ENCODE measurements at regions not wholly inside any gene's neighbourhood (a gene's known extent, or its start where the extent isn't known, plus 50 kb on each side); places are given as distances from the start of the nearest gene placed in this dataset.
"Not testable (repeated sequence)": the region's sequence is repeated elsewhere in the genome, so short reads cannot be mapped to it uniquely, and the experiment has no call there.

DNA sequence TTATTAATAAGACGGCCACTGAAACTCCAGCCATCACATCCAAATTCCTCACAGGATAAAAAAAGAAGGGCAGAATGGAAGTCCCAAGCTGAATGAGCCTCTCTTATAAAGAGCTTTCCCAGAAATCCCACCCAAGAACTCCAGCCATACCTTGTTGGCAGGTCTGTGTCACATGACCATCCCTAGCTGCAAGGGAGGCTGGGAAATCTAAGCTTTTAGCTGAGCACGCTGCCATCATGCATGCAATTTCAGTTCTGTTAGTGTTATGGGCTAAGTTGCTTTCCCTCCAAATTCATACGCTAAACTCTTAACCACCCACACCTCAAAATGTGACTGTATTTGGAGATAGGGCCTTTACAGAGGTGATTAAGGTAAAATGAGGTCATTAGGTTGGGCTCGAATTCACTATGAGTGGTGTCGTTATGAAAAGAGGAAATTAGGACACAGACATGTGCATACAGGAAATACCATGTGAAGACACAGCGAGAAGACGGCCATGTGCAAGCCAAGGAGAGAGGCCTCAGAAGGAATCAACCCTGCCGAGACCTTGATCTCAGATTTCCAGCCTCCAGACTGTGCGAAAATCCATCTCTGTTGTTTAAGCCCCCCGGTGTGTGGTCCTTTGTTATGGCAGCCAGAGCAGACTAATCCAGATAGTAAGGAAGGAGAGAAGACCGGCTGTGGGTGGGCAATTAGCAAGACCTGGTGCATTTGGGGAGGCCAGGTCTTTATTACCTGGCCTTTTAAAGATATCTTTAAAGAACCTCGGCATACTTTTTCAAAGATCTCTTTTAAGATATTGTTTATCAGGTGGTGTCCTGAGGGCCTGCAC is 317.6 kb downstream of the BCOR start:
- DNase-seq: no peak

DNA sequence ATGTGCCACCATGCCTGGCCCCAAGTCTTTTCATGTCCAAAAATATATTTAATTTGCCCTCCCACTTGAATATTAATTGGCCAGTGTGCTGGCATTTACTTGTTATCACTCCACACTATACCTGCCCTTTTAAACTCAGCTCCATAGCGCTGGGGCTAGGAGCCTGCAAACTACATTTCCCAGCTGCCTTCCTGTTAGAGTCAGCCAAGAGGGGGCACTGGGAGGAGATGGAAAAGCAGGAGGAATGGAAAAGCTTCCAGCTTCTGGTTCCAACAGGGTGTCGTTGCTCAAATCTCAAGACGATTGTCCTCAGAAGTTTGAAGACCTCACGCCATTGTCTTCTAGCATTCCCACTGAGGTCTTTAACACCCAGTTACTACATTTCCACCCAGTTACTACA is 315.5 kb downstream of the BCOR start:
- DNase-seq: no peak

DNA sequence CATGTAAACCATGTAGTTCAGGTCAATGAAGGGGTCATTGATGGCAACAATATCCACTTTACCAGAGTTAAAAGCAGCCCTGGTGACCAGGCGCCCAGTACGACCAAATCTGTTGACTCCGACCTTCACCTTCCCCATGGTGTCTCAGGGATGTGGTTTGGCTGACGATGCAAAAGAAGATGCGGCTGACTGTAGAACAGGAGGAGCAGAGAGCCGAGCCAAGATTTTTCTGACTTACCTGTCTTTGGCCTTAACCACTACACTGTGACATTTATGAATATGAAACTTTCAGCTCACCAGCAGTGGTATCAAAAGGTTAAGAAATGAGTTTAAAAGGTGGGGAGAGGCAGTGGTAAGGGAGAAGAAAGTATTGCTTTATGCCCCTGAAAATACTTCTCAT is 309.8 kb downstream of the BCOR start:
- no peak for DNase-seq

DNA sequence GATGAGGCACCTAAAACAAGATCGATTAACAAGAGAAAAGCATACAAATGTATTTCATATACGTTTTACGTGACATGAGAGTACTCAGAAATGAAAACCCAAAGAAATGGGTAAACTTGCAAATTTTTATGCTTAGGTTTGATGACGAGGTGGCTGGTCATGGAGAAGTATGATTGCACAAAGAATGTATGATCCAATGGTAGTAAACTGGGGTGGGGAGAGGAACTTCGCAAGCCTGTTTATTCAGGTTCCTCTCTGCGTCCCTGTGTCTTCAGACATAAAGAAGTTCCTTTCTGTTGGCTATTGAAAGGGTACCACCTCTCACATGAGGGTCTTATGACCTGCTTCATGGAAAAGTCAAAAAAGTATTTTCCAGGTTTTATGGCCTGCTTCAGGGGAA is 309.2 kb downstream of the BCOR start:
- no peak for DNase-seq

DNA sequence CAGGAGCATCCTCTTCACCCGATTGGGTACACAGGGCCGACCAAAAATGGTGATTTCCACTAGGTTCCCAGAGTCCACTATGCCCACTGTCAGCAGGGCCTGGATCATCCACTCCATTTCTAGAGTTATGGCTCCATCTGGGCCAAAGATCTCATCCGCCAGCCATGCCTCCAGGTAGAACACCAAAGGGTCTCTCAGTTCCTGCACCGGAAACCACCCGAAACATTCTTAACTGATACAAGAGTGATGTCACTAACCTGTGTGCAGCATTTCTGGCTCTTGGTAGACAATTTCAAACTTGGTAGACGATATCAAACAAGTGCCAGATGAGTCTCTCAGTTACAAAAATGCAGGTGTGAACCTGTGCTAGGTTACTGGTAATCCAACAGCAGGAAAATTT is 306.1 kb downstream of the BCOR start:
- DNase-seq: no peak

DNA sequence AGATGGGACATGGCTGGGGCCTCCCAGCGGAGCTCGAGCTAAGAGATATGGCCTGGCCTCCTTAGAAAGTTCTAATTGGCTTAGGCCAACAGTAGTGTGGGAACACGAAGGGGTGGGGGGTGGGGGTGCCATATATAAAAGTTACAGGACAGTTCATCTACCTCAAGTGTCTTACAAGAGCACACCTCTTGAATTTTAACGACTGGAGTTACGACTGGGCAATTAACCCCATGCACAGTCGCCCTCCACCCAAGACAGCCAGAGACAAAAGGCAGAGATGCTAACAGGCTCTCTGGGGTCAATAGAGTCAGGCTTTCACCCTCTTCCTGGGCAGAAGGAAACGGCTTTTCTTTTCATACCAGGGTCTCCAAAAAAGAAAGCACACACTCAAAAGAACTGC is 302.2 kb downstream of the BCOR start:
- peak; percentile 87 for DNase-seq

DNA sequence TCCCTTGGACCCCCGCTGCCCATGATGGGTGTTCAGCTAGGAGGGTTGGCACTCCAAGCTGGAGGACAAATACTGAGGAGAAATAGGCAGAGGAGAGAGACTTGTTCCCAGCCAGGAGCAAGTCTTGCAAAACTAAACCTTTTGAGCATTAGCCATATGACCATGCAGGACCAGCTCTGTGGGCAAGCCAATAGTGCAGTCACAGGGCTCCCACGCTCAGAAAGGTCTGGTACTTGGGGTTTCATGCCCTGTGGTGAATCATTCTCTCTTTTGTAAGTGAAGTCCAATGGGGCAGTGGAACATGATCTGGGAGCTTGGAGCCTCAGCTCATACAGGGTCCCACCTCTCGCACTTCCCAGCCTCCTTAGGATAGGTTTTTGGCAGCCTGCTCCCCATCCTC is 300.9 kb downstream of the BCOR start:
- DNase-seq: no peak

DNA sequence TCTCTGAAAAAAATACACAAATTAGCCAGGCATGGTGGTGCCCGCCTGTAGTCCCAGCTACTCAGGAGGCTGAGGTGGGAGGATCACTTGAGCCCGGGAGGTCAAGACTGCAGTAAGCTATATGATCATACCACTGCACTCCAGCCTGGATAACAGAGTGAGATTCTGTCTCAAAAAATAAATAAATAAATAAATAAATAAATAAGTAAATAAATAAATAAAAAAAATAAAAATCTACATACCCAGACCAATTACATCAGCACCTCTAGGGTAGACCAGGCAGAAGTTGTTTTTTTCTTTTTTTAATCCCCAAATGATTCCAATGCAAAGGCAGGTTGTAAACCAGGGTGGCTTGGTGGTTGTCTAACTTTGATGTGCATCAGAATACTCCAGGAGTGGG is 299.3 kb downstream of the BCOR start:
- not testable (repeated sequence) for DNase-seq

DNA sequence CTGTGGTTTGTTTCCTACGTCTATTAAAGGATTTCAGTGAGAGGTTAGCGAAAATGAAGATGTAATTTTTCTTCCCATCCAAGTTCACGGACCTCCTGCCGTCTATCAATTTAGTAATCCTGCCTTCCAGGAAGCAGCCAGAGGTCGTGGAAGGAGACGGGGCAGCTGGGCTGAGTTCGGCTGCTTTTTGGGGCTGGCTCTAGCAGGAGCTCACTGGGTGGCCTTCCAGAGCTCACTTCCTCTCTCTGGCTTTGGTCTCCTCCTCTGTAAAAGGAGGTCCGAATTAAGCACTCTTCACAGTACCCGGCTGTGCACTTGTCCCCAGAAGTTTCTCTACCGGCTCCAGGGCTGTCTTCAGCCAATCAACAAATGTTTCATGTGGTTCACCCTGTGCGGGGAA is 295.4 kb downstream of the BCOR start:
- peak; percentile 8 for DNase-seq

DNA sequence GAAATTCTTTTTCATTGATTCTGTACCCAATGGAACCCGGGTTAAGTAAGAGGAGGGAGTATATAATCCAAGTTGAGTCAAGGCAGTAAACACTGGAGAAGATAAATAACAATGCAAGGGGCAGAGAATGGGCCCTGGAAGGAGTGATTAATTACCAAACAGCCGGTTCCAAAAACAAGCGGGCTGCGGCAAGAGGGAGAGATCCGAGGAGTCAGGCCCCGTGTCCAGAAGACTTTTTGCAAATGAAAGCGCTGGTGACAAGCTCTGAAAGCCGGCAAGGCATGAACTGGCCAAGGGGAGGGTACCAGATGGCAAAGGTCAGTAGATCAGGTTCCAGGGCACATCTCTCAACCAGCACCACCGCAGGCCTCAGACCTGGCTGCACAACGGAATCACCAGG is 294.9 kb downstream of the BCOR start:
- DNase-seq: no peak

DNA sequence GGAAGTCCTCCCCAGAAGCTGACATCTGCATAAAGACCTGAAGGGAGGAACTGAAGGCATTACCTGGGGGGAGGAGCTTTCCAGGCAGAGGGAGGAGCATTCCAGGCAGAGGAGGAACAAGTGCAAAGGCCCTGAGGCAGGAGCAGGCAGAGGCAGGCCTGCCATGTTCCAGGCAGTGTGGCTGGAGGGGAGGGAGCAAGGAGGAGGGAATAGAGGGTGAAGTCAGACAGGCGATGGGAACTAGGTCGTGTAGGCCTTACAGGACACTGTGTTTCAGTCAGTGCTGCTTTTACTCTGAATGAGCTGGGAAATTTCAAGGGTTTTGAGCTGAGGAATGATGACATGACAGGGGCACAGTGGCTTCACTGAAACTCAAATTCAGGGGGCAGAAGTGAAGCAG is 292.7 kb downstream of the BCOR start:
- DNase-seq: no peak

DNA sequence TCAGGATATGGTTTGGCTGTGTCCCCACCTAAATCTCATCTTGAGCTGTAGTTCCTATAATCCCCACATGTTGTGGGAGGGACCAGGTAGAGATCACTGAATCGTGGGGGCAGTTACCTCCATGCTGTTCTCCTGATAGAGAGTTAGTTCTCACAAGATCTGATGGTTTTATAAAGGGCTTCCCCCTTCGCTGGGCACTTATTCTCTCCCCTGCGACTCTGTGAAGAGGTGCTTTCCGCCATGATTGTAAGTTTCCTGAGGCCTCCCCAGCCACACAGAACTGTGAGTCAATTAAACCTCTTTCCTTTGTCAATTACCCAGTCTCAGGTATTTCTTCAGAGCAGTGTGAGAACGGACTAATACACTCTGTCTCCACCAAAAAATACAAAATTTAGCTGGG is 291.9 kb downstream of the BCOR start:
- peak; percentile 15 for DNase-seq

DNA sequence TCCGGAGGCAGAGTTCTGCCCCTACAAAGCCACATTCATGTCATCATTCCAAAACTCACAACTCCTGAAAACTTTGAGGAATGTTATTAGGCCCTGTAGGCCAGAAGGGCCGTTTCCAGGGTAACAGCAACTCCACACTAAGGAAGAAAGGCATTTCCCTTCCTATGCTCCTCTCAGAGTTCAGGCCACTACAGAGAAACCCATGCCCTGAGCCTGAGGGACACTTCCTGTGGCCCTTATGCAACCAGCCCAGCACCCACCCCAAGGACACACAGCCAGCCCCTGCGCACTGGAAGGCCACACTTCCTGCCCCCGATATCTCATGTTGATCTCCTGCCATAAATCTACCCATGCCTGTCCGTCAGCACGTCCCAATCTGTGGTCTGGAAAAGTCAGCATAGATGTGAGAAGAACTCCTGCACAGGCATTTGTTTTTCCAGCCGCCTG is 289.3 kb downstream of the BCOR start:
- DNase-seq: no peak

DNA sequence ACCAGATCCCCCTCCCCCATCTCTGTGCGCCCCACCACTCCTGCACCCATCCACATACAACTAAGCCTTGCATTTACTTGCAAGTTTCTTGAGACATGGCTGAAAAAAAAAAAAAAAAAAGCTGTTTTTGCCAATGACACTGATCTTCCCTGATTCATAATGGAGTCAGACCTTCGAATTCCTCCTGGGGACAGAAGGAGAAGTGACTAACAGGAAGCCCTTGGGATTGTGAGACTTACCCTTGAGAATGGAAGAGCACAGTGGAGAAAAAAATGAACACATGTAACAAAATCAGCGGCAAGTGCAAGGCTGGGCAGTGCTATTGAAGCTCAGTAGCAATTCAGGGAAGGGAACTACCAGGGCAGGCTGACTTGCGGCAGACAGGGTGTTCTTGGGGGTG is 288.4 kb downstream of the BCOR start:
- DNase-seq: no peak

DNA sequence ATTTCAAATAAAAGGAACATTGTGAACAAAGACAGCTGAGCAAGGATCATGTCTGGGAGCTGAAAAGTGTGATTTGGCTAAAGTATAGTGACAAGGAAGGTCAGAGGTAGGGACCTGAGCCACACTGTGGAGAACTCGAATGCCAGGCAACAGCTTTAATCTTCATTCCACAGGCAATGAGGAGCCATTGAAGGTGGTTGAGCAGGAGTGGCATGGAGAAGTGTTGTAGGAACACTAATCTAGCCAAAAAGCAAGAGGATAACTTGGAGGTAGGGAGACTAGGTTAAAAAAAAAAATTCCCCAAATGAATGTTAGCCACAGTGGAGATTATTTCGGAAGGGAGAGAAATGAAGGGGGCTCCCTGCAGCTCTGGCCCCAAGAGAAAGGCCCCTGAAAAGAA is 286.9 kb downstream of the BCOR start:
- no peak for DNase-seq

DNA sequence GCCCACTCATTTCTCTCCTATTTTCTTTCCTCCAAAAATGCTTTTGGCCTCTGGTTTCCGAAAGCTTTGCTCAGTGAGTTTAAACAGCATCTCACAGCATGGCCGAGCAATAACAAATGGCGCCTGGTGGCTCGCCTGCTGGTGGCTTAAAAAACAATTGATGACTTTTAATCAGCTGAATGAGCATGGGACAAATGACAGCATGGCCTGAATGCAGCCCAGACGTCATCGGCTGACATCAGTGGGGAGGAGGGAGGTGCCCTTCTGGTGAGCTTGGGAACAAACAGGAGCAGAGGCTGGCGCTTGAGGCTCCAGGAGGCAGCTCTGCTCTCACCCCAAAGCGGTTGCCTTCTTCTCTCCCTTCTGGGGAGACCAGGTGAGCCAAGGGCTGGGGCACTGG is 286.4 kb downstream of the BCOR start:
- peak; percentile 36 for DNase-seq

DNA sequence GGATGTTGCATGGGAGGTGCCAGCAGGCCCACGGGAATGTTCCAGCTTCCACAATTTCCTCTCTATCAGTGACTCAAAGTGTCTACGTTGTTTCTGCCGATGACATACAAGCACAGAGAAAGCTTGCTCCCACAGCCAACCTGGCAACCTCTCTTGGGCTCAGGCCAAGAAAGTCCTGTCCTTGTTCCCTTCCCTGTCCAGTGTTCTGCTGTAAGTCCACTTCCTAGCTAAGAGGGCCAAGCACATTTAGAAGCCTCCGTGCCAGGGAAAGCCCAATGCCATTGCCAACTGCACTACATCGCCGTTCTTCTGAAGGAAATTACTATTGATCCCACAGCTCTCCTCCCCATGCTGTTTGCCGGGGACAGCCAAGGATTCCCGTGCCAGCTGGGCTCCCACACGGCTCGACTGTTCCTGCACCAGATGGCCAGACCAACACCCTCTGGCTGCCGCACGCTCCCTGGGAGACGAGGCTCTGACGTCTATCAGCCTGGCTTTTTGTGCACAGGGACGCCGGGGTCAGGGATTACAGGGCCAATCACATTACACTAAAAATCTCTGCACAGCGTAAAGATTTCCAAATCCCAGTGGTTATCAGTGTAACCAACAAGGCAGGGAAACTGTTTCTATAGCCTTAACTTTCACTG is 284.0 kb downstream of the BCOR start:
- peak; percentile 97 for DNase-seq

DNA sequence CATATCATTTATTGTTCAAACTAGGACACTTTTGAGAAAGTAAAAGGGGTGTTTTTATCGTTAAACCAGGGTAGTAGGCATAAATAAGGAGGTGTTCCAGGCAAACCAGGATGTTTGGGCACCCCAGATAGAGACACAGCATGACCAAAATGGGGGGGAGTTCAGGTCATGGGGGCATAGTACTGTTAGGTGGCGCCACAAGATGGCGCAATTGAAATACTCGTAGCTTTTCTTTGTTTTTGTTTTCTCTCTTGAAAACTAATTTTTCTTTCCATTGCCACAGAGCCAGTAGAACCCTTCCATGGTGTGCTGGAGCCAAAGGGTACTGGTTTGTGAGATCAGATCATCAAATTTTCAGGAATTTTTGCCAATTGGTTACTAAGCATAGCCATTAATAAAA is 283.4 kb downstream of the BCOR start:
- peak; percentile 79 for DNase-seq

DNA sequence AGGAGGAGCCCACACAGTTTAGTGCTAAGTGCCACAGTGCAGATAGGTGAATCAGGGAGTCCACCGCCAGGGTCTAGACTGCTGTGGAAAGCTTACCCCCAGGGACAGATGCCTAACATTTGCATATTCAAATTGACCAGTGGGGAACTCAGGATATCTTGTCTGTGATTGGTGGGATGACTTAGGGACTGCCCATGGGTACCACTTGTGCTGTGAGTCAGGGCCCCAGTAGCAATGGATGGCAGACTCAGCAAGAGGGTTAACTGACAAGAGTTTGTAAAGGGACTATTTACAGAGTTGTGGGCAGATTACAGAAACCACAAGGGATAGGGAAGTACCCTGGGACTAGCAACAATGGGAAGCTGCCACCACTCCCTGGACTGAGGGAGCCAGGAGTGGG is 282.1 kb downstream of the BCOR start:
- peak; percentile 77 for DNase-seq

DNA sequence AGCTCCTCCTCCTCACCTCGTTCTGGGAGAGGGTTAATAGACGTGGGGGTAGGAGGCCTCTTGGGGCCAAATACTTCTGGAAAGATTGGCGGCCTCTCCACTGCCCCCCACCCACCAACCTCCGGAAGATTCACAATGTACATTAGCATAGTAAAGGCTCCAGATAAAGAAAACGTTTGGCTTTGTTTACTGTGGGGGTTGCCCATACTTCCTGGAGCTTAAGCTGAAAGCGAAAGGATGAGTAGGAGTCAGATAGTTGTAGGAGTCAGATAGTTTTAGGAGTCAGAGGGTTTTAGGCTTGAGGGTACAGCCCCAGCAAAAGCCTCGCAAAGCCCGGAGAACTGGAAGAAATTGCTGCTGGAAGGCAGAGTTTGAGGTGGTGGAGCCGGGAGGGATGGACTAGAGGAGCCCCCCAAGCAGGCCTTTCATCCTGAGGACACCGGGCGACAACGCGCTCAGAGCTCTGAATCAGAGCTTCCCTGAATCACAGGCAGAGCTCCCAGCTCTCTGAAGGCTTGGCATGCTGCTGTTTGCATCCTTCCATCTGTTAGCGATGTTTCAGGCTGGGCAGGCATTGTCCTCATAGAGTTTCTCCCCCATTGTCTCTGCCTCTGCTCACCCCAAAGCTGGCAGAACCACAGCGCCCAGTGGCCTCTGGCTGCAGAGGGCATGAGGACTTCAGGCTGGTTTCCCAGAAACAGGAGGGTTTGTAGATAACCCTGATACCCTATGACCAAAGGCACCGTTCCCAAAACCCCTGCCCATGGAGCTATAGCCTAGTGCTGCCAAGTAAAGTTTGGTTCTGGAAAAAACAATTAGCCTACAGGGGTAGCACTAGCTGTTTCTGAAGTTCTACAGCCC is 280.7 kb downstream of the BCOR start:
- DNase-seq: no peak

DNA sequence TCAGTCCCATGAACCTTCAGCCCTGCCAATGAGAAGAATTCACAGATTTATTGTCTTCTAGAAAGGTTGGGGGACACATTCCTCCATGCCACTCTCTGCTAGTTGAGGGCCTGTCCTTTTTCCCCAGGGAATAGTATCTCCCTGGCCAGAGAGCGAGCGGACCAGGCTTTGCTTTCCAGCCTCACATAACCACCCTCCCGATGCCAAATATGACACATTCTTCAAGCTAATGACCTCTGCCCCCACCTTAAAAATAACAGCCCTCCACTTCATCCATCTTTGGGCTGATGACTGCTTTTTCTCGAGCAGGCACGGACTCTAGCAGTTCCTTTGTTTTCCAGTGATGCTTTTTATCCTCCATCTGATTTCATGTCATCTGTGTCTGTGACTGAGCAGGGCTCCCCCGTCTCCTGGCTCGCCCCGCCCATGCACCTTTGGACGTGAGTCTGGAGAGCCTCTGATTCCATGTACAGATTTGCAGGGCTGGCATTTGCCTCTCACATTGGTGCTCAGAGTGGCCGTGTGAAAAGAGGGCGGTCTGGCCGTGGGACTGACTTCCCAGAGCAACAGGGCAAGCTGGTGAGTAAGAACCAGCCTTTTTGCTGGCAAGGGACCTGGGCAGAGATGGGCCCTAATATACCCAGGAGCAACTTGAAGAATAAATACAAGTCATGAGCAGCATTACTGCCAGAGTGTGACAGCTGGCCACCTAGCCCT is 279.8 kb downstream of the BCOR start:
- no peak for DNase-seq

DNA sequence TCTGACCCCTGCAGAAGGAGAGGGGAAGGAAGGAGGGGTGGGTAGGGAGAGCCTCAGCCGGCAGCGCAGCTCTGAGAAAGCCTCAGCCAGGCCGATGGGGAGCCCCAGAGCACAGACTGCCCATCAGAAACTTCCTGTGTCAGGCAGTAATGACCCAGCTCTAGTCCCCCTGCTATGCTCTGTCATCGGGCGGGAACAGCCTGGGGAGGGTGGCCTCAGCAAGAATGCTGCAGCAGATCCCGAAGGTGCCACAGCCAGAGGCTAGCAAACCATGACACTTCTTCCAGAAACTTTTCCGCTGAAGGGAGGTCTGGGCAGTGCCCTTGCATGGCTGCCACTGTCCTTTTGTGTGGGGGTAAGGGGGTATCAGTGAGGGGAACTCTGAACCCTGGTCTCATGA is 279.0 kb downstream of the BCOR start:
- DNase-seq: no peak

Data from NCI-H82 (cell line).